ENCODE measurements at regions not wholly inside any gene's neighbourhood (a gene's known extent, or its start where the extent isn't known, plus 50 kb on each side); places are given as distances from the start of the nearest gene placed in this dataset.
"Not testable (repeated sequence)": the region's sequence is repeated elsewhere in the genome, so short reads cannot be mapped to it uniquely, and the experiment has no call there.

DNA sequence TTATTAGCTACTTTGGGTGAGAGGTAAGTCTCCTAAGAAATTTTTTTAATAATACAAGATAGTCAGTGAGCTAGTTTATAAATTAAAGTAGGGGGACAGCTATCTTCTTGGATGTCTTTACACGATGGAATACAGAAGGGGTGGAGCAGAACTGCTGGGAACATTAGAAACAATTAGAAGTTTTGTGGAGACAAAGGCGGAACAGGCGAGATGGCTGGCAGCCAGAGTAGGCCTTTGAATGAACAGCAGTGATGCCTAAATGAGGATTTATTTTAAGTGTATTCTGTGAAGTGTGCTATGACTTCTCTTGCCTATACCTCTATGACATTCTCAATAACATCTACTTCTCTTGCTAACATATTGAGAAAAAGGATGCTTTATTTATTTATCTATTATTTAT lies 1345.3 kb upstream of the SEL1L start:
- no peak for DNase-seq

DNA sequence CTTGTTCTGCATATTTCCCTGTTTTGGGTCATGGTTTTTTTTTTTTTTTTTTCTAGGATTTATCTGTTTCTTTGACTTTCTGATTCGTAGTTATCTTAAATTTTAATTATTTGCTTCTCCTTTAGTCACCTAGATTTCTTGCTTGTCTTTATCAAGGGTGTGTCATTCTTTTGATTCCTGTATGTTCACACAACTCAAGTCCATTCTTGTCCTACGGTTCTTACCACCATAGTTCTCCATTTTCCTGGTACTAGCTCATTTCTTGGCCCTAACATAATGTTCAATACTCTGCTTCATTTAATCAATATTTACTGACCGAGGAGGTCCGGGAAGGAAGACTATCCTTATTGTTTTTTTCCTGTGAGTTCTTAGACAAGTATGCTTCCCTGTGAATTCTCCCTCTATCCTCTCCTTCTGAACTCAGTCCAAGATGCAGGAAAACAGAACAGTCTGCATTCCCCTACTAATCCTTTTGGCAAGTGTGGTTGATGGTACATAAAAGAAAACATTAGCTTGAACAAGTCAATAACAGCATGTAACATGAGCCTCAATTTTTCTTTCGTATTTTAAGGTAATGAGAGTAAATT lies 1346.4 kb upstream of the SEL1L start:
- DNase-seq, result no peak

GRCh38 chr14:82886670-82887069 lies 1353.0 kb upstream of the SEL1L start:
- DNase-seq, result no peak

GRCh38 chr14:82889701-82890100 lies 1356.0 kb upstream of the SEL1L start:
- no peak for DNase-seq

DNA sequence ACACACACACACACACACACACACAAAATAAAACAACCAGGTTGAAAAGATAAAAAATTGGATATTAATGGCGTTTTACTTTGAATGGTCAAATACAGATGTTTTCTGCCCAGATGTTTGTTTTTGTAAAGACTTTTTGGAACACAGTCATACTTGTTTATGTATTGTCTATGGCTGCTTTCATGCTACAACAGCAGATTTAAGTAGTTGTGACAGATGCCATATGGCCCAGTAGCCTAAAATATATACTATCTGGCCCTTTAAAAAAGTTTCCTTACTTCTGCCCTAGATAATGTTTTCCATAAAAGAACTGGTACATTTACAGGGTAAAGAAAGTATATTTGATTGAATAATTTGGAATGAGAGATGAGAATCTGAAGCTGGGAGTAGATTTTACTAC lies 1362.8 kb upstream of the SEL1L start:
- DNase-seq, result no peak

GRCh38 chr14:82897469-82898308 lies 1364.0 kb upstream of the SEL1L start:
- no peak for DNase-seq

DNA sequence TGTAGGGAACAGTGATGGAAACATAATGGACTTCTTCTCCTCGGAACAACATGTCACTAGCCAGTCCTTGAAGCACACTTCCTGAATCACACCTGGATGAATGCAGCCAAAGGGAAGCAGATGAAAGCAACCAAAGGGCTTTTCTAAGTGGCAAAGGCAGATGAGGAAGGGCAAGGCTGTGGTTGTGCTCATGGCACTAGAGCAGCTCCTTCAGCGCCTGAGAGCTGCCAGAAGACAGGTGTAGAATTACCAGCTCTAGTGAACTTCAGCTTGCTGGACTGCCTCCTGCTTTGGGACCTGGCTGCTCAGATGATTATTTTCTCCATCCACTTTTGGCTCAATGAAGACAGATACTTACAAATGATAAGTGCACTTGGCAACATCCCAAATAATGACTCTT lies 1372.1 kb upstream of the SEL1L start:
- DNase-seq, result no peak

GRCh38 chr14:82911930-82912329 lies 1378.3 kb upstream of the SEL1L start:
- no peak for DNase-seq

DNA sequence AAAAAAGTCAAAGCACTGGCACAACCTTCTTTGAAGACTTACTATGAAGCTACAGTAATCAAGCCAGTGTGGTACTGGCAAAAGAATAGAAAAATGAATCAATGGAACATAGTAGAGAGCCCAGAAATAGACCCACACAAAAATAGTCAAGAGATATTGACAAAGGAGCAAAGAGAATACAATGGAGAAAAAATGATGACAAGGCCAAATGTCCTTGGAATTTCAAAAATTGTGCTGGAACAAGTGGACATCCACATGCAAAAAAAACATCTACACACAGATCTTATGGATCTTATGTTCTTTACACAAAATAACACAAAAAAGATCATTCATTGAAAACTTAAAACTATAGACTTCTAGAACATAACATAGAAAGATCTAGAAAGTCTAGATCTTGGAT lies 1379.7 kb upstream of the SEL1L start:
- DNase-seq, result no peak

GRCh38 chr14:82915381-82915780 lies 1381.7 kb upstream of the SEL1L start:
- no peak for DNase-seq

DNA sequence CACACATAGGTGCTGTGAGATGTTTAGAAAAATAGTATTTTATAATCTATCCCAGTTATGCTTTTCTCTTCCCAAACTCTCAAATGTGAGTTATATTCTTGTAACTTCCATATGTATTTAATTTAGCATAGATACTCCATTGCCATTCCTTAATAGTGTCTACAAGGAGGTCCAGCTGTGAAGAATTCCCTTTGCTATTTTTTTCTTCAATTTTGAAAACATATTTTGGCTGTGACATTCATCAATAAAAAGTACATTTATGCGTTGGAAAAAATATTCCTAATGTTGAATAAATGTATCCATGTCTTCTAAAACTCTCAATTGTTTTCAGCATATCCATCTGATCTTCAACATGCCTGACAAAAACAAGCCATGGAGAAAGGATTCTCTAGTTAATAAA lies 1402.0 kb upstream of the SEL1L start:
- no peak for DNase-seq

GRCh38 chr14:82951171-82951570 lies 1417.5 kb upstream of the SEL1L start:
- DNase-seq, result no peak

GRCh38 chr14:82963756-82964155 lies 1430.1 kb upstream of the SEL1L start:
- DNase-seq, result no peak

- DNase-seq, result no peak
Observed at GRCh38 chr14:82987502-82988124, 1454.0 kb upstream of the SEL1L start.

GRCh38 chr14:82994547-82994946 lies 1460.9 kb upstream of the SEL1L start:
- DNase-seq, result not testable (repeated sequence)

DNA sequence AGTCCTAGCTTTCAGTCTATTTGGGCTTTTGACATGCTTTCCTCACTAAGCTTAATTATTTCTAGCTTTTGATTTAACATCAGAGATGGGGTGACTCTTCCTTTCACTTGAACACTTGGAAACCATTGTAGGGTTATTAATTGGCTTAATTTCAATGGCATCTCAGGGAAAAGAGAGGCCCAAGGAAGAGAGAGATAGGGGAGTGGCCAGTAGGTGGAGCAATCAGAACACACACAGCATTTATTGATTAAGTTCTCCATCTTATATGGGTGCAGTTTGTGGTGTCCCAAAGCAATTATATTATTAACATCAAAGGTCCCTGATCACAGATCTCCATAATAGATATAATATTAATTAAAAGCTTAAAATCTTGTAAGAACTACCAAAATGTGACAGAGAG lies 1466.1 kb upstream of the SEL1L start:
- DNase-seq, result no peak

DNA sequence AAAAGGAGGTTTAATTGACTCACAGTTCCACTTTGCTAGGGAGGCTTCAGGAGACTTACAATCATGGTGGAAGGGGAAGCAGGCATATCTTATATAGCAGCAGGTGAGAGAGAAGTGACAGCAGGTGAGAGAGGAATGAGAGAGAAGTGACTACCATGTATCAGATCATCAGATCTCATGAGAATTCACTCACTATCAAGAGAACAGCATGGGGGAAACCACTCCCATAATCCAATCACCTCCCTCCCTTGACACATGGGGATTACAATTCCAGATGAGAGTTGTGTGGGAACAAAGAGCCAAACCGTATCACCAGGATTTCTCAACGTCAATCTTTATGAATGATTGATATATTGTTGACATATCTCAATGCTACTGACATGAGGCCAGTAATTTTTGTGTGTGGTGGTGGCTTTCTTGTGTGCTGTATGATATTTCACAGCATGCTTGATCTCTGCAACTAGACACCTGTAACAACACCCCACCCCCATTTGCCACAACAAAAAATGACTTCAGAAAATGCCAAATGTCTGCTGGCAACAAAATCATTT lies 1470.9 kb upstream of the SEL1L start:
- DNase-seq, result no peak

DNA sequence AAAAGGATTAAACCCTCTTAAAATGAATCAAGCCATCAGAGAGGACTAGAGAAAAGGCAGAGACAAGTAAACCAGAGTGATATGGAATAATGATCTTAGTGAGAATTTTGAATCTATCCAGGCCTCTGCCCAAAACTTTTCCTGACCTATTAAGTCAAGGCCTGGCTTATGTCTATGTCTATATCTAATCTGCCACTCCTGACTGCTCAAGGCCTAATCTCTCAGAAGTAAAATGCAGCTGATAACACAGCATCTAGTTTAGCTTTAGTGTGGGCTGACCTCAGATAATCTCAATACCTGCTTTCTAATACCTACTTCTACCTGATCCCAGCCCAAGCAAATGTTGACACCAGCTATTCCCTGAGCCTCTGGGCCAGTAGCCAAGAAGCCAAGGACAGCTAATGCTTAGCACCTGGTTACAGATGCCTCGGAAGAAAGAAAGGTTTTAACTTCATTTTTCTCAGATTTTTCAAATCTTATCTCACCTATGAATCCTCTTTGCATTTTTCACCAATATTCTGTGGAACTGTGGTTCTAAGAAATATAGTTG lies 1472.5 kb upstream of the SEL1L start:
- no peak for DNase-seq

DNA sequence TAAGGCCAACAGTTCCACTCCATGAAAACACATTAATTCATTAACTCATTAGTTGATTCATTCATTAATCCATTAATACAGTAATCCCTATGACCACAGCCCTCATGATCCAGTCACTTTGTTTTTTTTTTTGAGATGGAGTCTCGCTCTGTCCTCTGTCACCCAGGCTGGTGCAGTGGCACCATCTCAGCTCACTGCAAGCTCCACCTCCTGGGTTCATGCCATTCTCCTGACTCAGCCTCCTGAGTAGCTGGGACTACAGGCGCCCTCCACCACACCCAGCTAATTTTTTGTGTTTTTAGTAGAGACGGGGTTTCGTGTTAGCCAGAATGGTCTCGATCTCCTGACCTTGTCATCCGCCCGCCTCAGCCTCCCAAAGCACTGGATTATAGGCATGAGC lies 1473.4 kb upstream of the SEL1L start:
- not testable (repeated sequence) for DNase-seq

GRCh38 chr14:83007641-83008225 lies 1474.1 kb upstream of the SEL1L start:
- DNase-seq, result no peak

DNA sequence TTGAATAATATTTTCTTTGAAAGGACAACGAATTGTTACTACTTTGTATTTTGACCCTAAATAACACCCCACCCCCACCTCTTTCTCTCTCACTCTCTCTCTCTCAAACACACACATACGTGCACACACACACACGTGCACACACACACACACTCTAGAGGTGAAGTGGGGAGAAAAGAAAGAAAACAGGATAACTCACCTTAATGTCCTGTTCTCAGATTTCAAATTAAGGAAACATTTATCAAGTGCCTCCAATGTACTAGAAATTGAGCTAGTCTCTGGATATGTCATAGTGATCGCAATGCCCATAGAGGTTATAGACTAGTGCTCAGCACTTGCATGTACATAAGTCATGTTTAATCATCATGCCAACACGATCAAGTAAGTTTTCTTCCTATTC lies 1483.6 kb upstream of the SEL1L start:
- DNase-seq, result no peak

- no peak for DNase-seq
Observed at GRCh38 chr14:83019744-83020414, 1486.2 kb upstream of the SEL1L start.

- no peak for DNase-seq
Observed at GRCh38 chr14:83021323-83021722, 1487.7 kb upstream of the SEL1L start.
